HuH-7 (cell line): ENCODE measurements at regions not wholly inside any gene's neighbourhood (a gene's known extent, or its start where the extent isn't known, plus 50 kb on each side); places are given as distances from the start of the nearest gene placed in this dataset.
A peak's percentile ranks its signal among the peaks of the same experiment; 100 is the strongest.

Source experiments
- DNase-seq: peaks from one replicate; pipeline ENCODE4 v3.0.0; 2011; ENCODE audit warnings: low spot score

DNA sequence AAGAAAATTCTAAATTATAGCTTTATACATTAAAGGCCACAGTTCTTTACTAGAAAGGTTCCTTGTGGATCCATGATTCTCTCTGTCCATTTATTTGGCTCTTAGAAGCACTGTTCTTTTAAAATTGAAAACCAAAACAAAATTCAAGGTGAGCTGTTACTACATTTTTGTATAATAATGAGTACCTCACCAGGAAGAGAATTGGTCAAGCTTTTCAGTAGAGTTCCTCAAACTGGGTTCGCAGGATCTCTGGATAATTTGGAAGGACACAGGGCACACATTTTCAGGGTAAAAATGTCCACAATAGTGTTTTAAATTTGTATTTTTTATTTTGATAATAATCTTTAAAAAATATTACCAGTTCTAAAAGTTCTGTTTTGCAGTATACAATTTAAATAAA is 93.0 kb downstream of the PPP1R3A start:
- DNase-seq: no peak

DNA sequence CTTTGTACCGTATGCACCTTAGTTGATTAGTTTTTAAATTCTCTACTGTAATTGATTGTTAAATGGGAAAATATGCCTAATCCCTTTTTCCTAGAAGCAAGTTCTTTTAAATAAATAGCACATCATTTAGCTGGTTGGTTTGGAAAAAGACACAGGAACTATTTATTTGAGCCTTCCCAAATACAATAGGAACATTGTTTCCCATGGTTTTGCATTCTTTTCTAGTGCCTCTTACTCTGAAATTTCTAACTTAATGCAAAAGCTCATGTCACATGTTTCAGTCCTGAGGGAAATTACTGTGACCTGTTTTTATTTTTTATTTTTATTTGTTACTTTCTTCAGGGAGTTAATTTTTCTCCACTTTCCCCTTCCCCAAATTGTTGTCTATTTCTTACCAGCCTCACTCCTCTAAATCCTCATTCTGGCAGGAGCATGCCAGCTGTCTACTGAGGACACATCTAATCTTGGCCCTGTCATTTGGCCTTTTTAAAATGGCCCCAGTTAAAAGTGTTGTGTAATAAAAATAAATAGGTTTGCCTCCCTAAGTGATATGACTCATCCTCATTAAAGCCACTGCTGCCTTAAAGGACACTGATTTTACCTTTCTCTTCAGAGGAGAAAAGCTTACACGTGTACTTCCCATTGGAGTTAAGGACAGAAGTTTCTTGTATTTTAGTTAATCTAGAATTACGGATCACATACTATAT is 94.5 kb downstream of the PPP1R3A start:
- no peak for DNase-seq

DNA sequence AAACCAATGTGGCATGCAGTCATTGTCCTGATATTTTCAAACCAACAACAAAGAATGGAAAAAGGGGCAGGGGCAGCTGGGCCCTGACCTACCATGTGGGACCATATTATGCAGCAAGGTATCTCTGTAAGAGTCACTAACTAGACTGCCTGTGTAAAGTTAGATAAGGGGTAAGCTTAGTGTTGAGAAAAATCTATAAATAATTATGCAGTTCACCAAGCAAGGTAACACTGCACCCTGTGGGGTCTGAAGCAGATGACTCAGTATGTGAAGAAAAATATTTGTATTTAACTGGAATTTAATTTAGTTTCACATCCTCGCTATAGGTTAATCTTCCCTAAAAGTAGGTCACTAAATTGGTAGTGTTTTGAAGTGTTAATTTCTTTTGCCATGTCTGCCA is 99.3 kb downstream of the PPP1R3A start:
- no peak for DNase-seq

DNA sequence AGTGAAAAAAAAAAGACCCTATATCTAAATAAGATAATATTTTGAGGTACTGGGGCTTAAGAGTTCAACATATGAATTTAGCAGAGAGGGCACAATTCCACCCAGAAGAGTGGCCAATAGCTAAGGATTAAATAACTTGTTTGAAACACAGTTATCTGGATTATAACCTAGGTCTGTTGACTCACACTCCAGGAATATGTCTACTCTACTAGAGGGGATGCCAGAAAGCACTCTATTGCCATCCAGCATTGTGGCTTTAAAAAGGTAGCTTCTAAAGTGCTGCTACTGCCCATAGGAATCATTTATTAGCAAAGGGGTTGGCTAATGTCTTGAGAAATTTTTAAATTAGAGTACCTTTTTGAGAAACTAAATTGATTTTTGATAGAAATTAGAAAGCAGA is 102.2 kb downstream of the PPP1R3A start:
- DNase-seq: no peak

DNA sequence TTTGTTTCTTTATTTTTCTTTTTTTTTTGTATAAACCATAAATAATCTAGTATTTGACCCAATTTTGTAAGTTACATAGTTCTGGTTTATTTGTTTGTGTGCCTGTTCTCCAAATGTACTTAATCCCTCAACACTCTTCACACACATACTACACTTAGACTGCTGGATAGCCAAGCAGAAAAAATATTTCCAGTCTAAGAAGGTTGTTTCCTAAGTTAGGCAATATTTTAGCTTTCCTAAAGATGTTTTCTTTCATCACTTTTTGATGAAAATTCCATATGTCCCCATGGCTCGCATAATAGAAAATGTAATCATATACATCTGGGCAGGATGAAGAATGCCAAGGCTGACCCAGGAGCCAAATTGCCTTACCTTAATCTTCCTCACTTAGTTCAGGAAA is 105.3 kb downstream of the PPP1R3A start:
- no peak for DNase-seq

DNA sequence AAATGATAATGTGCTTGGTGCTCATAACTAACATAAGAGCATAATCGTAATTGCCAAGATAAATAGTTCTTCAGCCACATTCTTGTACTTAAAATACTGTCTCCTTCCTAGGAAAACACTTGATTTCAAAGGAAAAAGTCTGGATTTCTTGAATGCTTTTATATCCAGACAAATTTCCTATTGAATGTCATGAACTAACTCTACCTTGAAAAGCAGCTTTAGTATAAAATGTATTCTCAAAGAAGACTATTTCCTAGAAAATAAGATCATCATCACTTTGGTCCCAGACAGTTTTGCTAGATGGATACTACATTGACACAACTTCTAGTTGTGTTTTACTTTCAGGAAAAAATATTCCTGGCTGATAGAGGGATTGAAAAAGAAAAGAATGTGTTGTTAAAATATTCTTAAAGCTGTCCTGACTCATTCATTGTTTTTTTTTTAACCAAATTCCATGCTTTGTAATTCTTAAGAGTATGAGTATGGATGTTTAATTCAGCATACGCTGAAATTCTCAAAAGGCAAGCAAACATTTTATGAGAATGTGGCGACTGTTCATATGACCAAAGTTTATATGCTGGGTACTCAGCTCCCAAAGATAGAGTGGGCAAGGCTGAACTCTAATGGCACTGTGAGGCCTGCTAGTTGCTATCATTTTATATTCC is 106.1 kb downstream of the PPP1R3A start:
- DNase-seq: no peak

DNA sequence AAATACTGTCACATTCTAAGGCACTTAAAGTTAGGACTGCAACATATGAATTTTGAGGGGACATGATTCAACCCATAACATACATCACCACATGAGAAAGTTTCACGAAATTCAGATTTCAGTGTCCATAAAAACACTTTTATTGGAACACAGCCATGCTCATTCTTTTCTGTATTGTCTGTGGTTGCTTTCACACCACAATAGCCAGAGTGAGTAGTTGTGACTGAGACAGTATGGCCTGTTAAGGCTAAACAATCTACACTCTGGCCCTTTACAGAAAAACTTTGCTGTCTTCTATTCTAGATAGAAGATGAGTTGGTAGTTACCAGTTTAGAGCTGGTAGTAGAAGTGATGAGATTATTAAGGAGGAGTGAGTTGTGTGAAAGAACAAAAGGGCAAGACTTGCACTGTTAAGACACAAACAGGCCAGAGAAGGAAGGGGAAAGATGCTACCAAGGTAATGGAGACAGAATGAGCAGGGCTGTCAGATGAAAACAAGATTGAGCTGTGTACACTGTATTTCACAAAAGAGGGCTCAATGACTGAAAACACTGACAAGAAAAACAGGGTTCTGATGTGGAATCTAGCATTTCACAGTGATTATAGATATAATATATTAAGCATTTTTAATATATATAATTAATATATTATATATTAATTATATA is 108.6 kb downstream of the PPP1R3A start:
- no peak for DNase-seq

DNA sequence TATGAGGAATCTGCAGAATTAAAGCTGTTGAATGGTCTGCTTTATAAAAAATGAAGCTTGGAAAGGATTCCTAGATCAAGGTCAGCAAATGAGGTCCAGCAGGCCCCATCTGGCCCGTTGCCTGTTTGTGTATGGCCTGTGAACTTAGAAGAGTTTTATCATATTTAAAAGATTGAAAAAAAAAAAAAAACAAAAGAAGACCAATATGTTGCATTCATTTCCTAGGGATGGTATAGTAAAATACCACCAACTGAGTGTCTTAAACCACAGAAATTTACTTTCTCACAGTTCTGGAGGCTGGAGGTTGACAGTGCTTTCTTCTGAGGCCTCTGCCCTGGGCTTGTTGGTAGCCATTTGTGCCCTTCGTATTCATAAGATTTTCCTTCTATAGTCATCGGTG is 109.2 kb downstream of the PPP1R3A start:
- no peak for DNase-seq

DNA sequence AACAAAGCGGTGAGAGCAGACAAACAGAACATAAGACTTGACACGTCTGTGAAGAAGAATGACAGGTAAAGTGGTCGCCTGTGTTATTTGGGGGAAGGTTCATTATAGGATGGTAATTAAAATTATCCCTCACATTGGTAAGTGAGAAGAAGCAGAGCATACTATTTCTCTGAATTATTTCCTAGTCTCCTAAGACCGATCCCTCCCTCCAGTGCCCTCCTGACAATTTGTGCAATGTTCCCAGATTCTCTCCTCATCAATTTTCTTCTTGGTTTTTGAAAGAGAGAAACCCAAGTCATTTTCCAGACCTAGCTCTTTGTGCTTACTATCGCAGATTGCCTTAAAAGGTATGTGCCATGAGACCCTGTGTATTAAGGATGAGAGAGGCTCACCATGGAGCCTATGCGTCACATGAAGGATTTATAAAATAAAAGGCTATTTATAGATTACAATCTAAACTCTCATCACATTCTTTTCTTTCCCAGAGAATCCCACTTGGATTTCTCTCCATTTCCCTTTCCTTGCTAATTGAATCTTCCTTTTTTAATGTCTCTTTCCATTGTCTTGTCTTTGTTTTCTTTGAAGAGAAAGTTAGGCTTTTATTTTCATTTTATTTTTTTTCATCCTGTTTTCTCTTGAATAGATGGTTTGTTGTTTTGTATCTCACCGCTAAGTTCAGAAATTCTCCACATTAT is 112.0 kb downstream of the PPP1R3A start:
- no peak for DNase-seq

DNA sequence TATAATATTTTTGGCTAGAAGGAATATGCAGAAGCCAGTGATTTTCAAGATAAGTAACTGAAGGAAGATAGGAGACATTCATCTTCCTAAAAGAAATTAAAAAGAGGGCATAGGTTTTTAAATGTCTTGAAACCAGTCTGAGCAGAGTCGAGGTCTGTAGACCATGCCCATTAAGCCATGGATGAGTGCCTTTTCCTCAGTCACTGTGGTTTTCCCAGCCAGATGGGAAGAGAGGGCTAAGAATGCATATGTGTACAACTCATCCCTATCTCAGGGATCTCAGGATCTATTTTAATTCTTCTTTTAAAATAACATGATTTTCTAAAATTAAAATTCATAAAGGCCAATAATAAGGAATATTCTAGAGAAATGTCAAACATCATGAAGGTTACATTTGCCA is 112.8 kb downstream of the PPP1R3A start:
- no peak for DNase-seq

DNA sequence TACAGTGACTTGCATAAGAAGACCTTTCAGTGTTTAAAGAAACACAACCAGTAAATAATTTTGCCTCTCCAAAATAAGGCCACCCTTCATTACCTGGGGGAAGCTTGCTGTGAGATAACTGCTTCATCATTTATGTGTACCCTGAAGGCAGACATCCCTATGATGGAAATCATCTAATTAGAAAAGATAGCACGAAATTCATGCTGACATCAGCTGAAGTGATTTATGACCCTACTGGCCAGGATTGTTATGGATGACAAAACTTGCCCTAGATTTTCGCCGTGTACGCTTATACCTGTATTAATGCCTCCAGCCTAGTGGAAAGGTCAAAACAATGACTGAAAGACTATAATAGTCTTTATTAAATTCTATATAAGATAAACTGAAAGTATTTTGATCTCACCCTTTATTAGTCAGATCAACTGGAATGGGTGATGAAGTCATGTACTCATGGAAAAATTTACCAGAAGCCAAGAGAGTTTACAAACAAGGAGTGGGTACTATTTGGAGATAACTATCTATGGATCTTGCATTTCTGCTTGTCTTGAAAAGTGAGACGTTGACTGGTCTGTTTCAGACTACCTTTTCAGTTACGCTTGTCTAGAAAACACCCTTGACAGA is 114.2 kb downstream of the PPP1R3A start:
- no peak for DNase-seq

DNA sequence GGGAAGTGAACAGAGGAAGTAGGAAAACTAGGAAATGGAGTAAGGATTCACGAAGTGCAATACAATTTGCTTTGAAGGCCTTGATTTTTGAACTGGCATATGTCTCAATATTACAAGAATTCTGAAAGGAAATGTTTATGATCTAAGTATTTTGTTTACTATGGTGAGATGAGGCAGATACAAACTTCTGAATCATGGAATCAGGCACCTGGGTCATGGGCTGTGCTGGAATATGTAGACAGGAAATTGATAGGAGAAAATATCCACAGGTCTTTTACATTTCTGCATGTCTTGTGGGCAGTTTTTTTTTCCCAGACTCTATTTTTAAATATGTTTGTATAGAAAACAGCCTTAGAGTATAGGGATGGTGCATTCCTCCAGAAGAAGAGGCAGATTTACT is 117.1 kb downstream of the PPP1R3A start:
- no peak for DNase-seq

DNA sequence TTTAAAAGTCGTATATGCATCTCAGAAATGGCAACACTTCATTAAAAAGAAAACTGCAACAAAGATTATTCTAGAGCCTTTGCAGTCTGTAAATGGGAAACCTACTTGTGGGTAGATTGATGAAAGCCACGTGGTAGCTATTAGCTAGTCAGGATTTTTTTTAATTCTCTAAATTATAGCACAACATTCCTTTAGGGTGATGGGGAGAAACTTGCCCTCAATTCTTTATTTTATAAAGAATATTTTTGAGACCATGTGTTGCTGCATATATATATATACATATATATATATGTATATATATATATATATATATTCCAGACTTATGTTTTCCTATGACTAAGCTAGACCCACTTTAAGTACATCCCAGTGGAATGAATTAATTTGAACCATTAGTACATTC is 118.0 kb downstream of the PPP1R3A start:
- no peak for DNase-seq

DNA sequence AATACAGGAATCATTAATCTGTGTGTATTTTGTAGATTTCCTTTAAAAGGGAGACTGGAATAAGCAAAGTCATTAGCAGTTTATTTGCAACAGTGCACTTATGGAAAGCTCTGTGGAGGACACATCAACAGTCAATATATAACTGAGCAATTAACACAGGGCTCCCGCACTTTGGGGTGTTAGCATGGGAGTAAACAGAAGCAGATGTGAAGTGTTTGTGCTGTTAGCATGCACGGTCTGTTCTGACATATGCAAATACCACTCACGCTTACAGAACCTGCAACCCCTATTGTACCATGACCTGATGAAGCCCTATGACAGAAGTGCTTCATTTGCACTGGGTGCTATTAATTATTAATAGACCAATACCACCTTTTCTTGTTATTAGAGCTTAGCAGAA is 118.9 kb downstream of the PPP1R3A start:
- DNase-seq: no peak

DNA sequence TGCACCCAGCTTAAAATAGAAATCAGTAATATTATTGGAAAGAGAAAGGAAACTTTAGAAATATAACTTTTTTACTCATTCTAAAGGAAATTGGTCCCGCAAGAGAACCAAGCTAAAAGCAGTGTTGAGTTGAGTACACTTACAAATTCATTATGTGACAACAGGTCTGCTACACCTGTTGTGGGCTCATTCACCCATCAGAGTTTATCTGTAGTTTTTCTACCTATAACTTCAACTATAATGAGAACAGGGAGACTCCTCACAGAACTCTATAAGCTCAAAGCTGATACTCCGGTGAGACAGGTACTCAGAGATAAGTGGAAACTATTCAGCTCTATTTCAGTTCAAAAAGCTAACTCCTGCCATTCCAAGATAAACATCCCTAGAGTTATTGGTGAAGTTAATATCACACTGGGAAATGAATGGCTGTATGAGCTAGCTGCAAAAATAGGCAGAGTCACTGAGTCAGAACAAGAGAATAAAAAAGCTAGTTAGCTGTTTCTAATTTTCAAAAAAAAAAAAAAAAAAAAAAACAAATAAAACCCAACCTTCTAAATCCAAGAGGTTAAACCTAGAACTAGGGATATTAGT is 121.3 kb downstream of the PPP1R3A start:
- DNase-seq: no peak

DNA sequence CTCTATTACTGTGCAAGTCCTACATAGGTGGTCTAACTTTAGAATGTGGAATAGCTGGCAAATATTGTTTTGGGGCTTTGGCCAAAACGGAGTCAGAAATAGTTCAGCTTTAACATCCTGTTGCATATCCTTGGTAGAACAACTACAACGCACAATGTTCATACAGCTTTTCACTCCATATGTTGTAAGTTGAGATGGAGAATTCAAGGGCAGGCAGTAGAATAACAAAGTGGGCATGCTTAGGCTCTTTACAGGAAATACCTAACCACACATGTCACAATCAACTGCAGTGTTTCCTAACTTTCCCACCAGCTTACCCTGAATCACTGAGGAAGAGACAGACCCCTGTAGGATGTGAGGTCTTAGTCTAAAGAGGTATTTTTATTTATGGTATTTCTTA is 122.3 kb downstream of the PPP1R3A start:
- DNase-seq: no peak

DNA sequence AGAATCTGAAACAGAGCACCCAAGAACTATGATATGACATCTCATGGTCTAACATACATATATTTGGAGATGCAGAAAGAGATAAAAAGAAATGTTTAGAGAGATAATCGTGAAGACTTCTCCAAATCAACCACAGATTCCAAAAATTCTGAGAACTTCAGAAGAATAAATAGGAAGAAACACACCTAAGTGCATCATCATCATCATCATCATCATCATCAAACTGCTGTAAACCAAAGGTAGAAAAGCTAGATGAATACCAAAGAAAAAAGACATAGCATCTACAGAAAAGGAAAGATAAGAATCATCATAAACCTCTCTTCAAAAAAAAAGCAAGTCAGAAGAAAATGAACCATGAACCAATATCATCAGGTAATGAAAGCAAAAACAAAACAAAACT is 124.2 kb downstream of the PPP1R3A start:
- DNase-seq: no peak

DNA sequence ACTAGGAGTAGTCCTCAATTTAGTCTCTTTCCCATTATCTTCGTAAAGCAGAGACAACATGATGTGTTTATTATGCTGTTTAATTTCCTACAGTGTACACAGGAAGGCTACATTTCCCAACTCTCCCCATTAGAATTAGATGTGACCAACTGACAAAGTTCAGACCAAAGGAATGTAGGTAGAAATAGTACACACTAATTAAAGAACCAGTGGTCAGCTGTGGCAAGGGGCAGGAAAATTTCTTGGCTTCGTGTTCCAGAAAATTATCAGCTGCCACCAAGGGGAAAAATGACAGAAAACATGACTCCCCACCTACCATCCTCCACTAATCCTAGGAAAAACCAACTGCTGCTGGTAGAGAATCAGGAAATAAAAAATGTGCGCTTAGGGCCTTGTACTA is 125.6 kb downstream of the PPP1R3A start:
- DNase-seq: no peak

DNA sequence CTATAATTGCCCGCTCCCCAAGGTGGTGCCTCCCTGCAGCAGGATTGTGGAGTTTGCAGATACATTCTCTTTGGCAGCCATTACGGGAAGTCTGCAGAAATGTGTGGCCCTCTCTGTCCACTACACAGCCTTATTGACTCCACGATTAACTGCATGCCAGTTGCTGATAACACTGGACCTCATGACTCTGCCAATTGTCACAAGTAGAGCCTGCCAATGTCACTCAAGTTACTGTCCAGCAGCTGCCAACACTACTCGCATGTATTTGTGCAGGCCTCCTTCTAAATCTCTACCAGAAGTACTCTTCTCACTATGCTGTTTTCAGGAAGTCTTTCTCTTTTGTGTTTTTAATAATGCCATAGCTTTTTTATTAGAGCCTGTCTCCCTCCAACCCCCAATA is 128.8 kb downstream of the PPP1R3A start:
- no peak for DNase-seq

DNA sequence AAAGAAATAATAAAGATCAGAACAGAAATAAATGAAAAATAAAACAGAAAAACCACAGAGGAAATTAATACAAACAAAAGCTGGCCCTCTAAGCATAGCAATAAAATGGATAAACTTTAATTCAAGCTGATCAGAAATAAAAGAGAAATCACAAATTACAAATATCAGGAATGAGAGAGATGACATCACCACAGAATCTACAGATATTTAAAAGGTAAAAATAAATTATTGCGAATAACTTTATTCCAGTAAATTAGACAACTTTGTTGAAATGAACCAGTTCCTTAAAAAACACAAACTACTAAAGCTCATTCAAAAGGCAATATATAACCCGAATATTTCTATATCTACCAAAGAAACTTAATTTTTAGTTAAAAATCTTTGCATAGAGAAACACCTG is 131.7 kb downstream of the PPP1R3A start:
- no peak for DNase-seq

DNA sequence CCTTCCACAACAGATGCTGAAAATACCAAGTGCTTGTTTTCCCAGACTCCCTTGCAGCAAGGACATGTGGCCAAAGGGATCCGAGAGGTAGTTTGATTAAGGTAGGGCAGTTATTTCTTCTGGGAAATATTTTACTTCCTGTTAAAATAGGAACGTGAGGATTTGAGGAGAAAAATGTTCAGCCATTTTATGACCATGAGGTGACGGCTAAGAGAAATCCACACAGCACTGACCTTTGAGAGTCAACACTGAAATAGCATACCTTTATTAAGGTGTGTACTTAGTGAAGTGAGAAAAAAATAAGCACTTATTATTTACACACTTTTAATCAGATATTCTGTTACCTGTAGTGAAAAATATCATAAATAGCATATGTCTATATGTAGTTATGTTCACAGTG is 133.9 kb downstream of the PPP1R3A start:
- DNase-seq: peak; percentile 0

DNA sequence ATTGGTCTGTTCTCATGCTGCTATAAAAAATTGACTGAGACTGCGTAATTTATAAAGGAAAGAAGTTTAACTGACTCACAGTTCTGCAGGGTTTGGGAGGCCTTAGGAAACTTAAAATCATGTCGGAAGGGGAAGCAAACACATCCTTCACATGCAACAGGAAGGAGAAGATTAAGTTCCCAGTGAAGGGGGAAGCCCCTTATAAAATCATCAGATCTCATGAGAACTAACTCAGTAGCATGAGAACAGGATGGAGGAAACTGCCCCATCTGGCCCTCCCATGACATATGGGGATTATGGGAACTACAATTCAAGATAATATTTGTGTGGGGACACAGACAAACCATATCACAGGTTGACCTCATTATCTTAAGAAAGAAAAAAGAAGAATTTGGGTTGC is 134.5 kb downstream of the PPP1R3A start:
- DNase-seq: no peak
